Right lobe of liver (tissue), 4 donors: ENCODE measurements at regions not wholly inside any gene's neighbourhood (a gene's known extent, or its start where the extent isn't known, plus 50 kb on each side); places are given as distances from the start of the nearest gene placed in this dataset.

Source experiments
- CTCF ChIP-seq, 4 donors: fragments of 200-600 bp in 3 of 4; fragments of 450-650 bp in 1 of 4; IDR thresholded peaks; one replicate each; pipeline versions ENCODE4 v1.5.1 to v1.8.0; 2016 to 2022; ENCODE audit warnings: antibody characterized with exemption in 4 of 4, mild to moderate bottlenecking in 2 of 4
- POLR2A ChIP-seq: fragments of 450-650 bp; IDR thresholded peaks from one replicate; pipeline ENCODE4 v1.6.1; 2017; ENCODE audit warnings: antibody characterized with exemption, mild to moderate bottlenecking
- donor health status: DM: no; HTN: no; CAD: no.
- donor health status: DM: no; HTN: no; CAD: no.
- donor health status: DM: no; HTN: yes; CAD: no.

- no peak for TF ChIP-seq CTCF (IDR thresholded peaks at IDR 0.05)
- no peak for TF ChIP-seq POLR2A
Observed at GRCh38 chr9:88691811-88692210, 156.8 kb downstream of the NXNL2 start.
